Mucosa of descending colon (tissue), 3 donors: ENCODE measurements at regions not wholly inside any gene's neighbourhood (a gene's known extent, or its start where the extent isn't known, plus 50 kb on each side); places are given as distances from the start of the nearest gene placed in this dataset.
"Not testable (repeated sequence)": the region's sequence is repeated elsewhere in the genome, so short reads cannot be mapped to it uniquely, and the experiment has no call there.

Experiments used
- ATAC-seq: fragments of 200-7000 bp; cut with Tn5 transposase; one replicate; pipeline ENCODE4 v1.9.1; 2020; ENCODE audit warnings: mild to moderate bottlenecking, moderate library complexity
- DNase-seq, 3 donors: peaks; one replicate each; pipeline ENCODE4 v3.0.0-alpha.2; 2020
- H3K36me3 ChIP-seq: fragments of 200-600 bp; one replicate; pipeline ENCODE4 v1.8.0; 2021; ENCODE audit warnings: low read depth, mild to moderate bottlenecking
- H3K4me1 ChIP-seq: fragments of 200-600 bp; one replicate; pipeline ENCODE4 v1.8.0; 2021; ENCODE audit warnings: low read depth, mild to moderate bottlenecking
- H3K4me3 ChIP-seq: fragments of 200-600 bp; one replicate; pipeline ENCODE4 v1.8.0; 2021; ENCODE audit warnings: mild to moderate bottlenecking
- H3K9me3 ChIP-seq: fragments of 200-600 bp; one replicate; pipeline ENCODE4 v1.8.0; 2021; ENCODE audit warnings: mild to moderate bottlenecking
- intact Hi-C, 2 donors: fragments of 100-400 bp; cut with DNase I in 1 of 2; cut with micrococcal nuclease in 1 of 2; formaldehyde crosslinking; loops; one replicate each; pipeline versions ENCODE4 v1.11.0 to v1.11.1; 2022; cut with DNase I, micrococcal nuclease
- TF ChIP-seq, protein P1 (sequence below): fragments of 200-600 bp; IDR thresholded peaks from one replicate; pipeline ENCODE4 v1.8.0; 2022; ENCODE audit warnings: antibody characterized with exemption, mild to moderate bottlenecking
- donor health status: DM: no; HTN: no; CAD: no; lungs with moderate emphysema.
- donor health status: DM: no; HTN: no; CAD: no.
- donor health status: DM: no; HTN: yes; CAD: no.

DNA sequence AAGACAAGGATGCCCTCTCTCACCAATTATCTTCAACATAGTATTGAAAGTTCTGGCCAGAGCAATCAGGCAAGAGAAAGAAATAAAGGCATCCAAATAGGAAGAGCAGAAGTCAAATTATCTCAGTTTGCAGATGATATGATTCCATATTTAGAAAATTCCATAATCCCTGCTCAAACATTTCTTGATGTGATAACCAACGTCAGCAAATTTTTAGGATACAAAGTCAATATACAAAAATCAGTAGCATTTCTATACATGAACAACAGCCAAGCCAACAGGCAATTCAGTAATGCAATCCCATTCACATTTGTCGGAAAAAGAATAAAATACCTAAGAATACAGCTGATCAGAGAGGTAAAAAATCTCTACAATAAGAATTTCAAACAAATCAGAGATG is 969.7 kb upstream of the USP15 start:
- intact Hi-C loops, result no loop called here
- Histone ChIP-seq H3K4me1 (no peaks in the 10 kb centered on the region), H3K4me3 (no peak overlapping the region), H3K36me3 (no peaks in the 10 kb centered on the region), H3K9me3 (peaks cover 48% of the 10 kb centered on the region)
- TF ChIP-seq, protein P1, sequence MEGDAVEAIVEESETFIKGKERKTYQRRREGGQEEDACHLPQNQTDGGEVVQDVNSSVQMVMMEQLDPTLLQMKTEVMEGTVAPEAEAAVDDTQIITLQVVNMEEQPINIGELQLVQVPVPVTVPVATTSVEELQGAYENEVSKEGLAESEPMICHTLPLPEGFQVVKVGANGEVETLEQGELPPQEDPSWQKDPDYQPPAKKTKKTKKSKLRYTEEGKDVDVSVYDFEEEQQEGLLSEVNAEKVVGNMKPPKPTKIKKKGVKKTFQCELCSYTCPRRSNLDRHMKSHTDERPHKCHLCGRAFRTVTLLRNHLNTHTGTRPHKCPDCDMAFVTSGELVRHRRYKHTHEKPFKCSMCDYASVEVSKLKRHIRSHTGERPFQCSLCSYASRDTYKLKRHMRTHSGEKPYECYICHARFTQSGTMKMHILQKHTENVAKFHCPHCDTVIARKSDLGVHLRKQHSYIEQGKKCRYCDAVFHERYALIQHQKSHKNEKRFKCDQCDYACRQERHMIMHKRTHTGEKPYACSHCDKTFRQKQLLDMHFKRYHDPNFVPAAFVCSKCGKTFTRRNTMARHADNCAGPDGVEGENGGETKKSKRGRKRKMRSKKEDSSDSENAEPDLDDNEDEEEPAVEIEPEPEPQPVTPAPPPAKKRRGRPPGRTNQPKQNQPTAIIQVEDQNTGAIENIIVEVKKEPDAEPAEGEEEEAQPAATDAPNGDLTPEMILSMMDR, result no peak
- DNase-seq, result no peak
- ATAC-seq, result no peak

DNA sequence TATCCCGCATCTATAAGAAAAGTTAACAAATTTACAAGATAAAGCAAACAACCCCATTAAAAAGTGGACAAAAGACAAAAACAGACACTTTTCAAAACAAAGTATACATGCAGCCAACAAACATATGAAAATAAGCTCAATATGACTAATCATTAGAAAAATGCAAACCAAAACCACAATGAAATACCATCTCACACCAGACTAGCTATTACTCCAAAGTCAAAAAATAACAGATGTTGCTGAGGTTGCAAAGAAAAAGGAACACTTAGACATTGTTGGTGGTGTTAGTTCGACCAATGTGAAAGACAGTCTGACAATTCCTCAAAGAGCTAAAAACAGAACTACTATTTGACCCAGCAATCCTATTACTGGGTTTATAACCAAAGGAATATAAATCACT is 968.6 kb upstream of the USP15 start:
- TF ChIP-seq, protein P1, result no peak
- peaks cover 38% of the 10 kb centered on the region for H3K9me3 ChIP-seq

DNA sequence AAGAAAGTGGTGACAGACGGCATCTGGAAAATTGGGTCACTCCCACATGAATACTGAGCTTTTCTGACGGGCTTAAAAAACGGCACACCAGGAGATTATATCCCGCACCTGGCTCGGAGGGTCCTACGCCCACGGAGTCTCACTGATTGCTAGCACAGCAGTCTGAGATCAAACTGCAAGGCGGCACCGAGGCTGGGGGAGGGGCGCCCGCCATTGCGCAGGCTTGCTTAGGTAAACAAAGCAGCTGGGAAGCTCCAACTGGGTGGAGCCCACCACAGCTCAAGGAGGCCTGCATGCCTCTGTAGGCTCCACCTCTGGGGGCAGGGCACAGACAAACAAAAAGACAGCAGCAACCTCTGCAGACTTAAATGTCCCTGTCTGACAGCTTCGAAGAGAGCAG is 966.2 kb upstream of the USP15 start:
- H3K4me3 ChIP-seq, ATAC-seq, intact Hi-C loops, DNase-seq, H3K4me1 ChIP-seq, H3K36me3 ChIP-seq: not testable (repeated sequence)
- peaks cover 18% of the 10 kb centered on the region for H3K9me3 ChIP-seq

More for the DNA sequence above, 968.6 kb upstream of the USP15 start:
- no peaks in the 10 kb centered on the region for H3K36me3 ChIP-seq
- intact Hi-C loops, result no loop called here
- ATAC-seq (no peak), DNase-seq (no peak)
- H3K4me3 ChIP-seq, result no peak overlapping the region
- H3K4me1 ChIP-seq, result no peaks in the 10 kb centered on the region

DNA sequence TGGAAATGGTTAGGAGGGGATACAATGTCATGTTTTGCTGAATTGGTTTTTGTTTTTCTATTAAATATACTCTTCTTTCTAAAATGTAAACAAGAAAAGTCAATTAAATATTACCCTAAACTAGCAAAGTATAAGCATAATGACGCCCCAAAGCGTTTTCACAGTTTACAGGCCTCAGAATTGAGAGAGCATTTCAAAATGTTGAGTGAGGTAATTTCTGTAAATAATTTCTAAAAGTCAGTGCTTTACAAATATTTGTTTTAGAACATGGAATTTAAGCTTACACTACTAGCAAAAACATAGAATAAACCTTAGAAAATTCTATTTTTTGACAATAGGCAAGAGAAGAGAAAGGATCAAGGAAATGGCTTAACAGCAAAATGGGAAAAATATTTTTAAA is 958.4 kb upstream of the USP15 start:
- no peak overlapping the region for H3K4me3 ChIP-seq
- ATAC-seq (no peak), DNase-seq (no peak)
- intact Hi-C loops, result no loop called here
- H3K9me3 ChIP-seq, result peaks cover 4% of the 10 kb centered on the region
- TF ChIP-seq, protein P1, result no peak
- no peaks in the 10 kb centered on the region for H3K4me1 ChIP-seq
- H3K36me3 ChIP-seq, result no peaks in the 10 kb centered on the region

DNA sequence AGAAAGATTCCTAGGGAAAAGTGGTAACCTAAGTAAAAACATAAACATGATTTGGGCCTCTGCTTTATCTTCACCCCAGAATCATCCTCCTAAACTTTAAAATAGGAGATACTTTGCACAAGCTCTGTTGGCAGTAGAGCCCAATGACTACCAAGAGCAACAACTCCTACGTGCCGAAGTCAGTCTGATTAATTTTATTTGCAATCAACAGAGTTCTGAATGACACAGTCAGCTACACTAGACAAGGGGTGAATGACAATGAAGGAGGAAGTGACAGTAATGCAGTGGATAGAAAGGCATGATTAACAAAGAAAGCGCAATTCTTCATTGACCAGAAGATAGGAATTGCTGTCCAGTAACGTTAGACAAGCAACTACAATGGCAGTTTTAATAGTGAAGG is 957.9 kb upstream of the USP15 start:
- peaks cover 4% of the 10 kb centered on the region for H3K9me3 ChIP-seq
- DNase-seq (no peak), ATAC-seq (no peak)
- no peak overlapping the region for H3K4me3 ChIP-seq
- intact Hi-C loops, result no loop called here
- no peaks in the 10 kb centered on the region for H3K4me1 ChIP-seq
- TF ChIP-seq, protein P1, result no peak
- no peaks in the 10 kb centered on the region for H3K36me3 ChIP-seq

DNA sequence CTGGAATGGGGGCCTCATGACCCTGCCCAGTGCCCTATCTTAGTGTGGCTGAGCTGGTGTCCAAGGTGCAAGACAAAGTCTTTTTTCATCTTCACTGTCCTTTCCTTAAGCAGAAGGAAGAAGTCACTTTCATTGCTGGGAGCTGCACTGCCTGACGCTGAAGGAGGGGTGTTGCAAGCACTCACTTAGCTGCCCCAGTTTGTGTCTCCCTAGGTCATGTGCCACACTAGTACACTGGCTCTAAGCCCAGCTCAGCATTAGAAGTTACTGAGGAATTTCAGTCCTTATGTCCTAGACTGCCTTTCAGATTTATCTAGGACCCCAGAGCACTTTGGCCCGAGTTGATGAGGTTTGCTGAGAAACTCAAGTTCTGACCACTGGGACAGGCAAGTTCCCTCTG is 952.0 kb upstream of the USP15 start:
- no peaks in the 10 kb centered on the region for H3K4me1 ChIP-seq
- H3K36me3 ChIP-seq, result no peaks in the 10 kb centered on the region
- no peak overlapping the region for H3K4me3 ChIP-seq
- TF ChIP-seq, protein P1, result no peak
- peaks cover 31% of the 10 kb centered on the region for H3K9me3 ChIP-seq
- intact Hi-C loops, result no loop called here
- ATAC-seq (no peak), DNase-seq (no peak)
